ENCODE measurements at regions not wholly inside any gene's neighbourhood (a gene's known extent, or its start where the extent isn't known, plus 50 kb on each side); places are given as distances from the start of the nearest gene placed in this dataset.
"Not testable (repeated sequence)": the region's sequence is repeated elsewhere in the genome, so short reads cannot be mapped to it uniquely, and the experiment has no call there.

DNA sequence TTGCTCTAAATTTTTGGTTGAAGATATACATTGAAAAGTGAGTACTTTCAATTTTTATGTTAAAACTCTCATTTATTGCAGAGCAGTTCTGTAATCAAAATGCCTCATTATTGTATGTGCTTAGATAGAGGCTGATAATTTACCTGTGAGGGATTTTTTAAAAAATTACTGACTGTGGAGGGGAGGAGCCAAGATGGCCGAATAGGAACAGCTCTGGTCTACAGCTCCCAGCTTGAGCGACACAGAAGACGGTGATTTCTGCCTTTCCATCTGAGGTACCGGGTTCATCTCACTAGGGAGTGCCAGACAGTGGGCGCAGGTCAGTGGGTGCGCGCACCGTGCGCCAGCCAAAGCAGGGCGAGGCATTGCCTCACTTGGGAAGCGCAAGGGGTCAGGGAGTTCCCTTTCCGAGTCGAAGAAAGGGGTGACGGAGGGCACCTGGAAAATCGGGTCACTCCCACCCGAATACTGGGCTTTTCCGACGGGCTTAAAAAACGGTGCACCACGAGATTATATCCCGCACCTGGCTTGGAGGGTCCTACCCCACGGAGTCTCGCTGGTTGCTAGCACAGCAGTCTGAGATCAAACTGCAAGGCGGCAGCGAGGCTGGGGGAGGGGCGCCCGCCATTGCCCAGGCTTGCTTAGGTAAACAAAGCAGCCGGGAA is 89.4 kb downstream of the DDX11 start:
- H3K27ac Mint-ChIP-seq, H3K36me3 Mint-ChIP-seq, DNase-seq, H3K9me3 Mint-ChIP-seq, H3K4me1 Mint-ChIP-seq, H3K4me3 Mint-ChIP-seq, H3K27me3 Mint-ChIP-seq: not testable (repeated sequence)

DNA sequence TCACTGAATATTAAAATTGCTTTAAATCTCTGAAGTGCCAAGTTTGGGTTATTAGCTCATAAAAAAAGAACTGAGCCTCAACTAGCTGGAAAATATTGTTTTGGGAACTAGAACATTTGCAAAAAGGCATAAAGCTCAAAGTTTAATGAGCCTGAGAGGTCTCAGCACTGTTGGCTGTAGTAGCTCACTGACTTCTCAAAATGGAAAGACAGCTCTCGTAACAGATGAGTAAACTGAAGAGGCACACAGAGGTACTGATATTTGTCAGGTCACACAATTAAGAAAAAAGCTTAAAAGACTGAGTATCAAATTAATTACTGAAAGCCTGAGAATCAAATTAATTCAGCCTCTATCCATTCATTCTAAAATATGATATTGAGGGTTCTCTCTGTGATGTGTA is 100.6 kb downstream of the DDX11 start:
- not testable (repeated sequence) for H3K9me3 Mint-ChIP-seq, H3K36me3 Mint-ChIP-seq, H3K27ac Mint-ChIP-seq, H3K4me3 Mint-ChIP-seq, H3K27me3 Mint-ChIP-seq, H3K4me1 Mint-ChIP-seq, DNase-seq

DNA sequence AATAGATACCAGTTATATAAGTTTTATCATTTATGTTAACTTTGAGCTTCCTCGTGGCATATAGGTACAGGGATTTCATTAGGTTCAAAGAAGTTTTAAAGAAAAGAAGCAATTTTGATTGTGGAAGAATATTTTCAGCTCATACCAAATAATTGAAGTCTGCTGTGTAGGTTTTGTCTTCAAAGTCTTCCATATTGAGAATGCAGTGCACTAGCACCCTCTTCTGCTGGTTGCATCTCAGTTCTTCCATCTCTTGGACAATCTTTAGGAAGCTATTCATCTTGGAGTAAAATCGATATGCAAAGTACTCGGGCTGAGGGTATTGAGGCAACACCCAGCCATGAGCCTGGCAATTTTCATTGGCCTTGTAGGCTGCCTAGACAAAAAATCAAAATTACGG is 103.9 kb downstream of the DDX11 start:
- not testable (repeated sequence) for H3K36me3 Mint-ChIP-seq, H3K27ac Mint-ChIP-seq, H3K4me3 Mint-ChIP-seq, H3K9me3 Mint-ChIP-seq, DNase-seq, H3K4me1 Mint-ChIP-seq, H3K27me3 Mint-ChIP-seq

DNA sequence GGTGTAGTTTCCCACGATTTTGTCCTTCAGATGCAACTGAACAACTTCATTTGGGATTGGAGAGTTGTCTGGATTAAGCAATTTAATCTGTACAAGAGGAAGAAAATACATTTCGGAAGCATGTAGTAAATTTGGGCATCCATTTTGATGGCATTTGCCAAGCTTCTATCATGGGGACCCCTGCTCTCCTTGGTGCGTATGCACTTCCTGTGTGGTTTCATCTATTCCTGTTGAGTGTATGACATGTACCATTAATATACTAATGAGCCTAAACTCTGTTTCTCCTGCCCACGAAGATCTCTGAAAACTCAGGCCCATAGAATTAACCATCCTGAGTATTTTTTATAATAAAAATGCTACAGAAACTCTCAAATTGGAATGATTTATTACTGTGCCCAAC is 105.2 kb downstream of the DDX11 start:
- H3K4me3 Mint-ChIP-seq, H3K9me3 Mint-ChIP-seq, DNase-seq: not testable (repeated sequence)

DNA sequence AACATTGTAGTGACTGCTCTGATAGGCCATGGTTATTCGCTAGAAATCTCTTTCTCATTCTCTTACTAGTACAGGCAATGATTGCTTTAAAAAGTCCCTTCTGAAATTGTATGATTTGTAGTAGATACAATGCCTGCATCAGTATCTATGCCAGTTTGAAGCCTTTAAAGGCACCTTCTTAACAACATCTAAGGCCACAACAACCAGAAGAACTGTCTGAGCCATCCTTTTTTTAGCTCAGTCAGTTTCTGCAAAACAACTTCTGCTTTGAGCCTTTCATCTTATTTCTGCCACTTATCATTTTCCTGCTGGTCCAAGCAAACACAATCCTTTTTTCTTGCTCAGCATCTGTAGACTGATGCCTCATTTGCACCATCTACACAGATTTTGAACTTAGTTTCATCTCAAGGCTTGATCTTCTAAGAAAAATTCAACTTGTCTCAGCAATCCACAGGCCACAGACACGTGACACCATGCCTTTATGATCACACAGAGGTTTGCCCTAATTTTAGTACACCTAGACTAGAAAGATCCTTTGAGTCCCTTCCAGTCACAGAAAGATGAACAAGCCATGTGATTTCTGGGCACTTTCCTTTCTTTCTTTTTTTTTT is 106.1 kb downstream of the DDX11 start:
- DNase-seq, H3K4me3 Mint-ChIP-seq, H3K9me3 Mint-ChIP-seq, H3K27ac Mint-ChIP-seq, H3K27me3 Mint-ChIP-seq, H3K36me3 Mint-ChIP-seq, H3K4me1 Mint-ChIP-seq: not testable (repeated sequence)

More for the DNA sequence above, 105.2 kb downstream of the DDX11 start:
- not testable (repeated sequence) for H3K27me3 Mint-ChIP-seq, H3K36me3 Mint-ChIP-seq, H3K4me1 Mint-ChIP-seq, H3K27ac Mint-ChIP-seq

DNA sequence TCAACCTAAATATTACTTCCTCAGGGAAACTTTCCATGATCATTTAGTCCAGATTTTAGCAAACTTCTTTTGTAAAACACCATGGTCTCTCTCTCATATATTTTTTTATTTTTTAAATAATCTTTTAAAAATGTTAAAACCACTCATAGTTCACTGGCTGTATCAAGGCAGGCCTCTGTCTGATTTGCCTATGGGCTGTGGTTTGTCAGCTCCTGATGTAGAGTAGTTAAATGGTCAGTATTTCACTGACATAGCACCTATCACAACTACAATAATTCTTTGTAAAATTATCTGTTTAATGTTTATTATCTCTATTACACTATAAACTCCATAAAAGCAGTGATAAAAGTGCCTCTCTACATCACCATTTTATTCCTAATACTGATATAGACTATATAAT is 108.9 kb downstream of the DDX11 start:
- H3K9me3 Mint-ChIP-seq, H3K4me1 Mint-ChIP-seq, H3K36me3 Mint-ChIP-seq, H3K4me3 Mint-ChIP-seq, H3K27me3 Mint-ChIP-seq, DNase-seq, H3K27ac Mint-ChIP-seq: not testable (repeated sequence)

DNA sequence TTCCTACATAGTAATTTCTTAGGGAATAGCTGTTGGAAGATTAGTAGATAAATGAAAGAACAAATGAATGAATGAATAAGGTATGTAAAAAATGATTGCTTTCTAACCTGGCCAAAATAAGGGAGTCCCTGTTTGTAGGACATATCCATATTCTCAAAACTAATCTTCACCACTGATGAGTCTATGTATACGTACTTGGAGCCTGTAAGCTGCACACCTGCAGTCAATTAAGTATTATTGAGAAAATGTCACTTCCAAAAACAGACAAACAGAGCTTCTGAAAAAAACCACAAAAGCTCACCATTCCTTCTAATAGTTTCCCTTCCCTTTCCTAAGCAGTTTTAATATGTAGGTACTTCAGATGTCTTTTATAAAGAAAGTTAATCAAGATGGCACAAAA is 109.4 kb downstream of the DDX11 start:
- H3K27ac Mint-ChIP-seq, H3K4me1 Mint-ChIP-seq, H3K4me3 Mint-ChIP-seq, H3K9me3 Mint-ChIP-seq, H3K36me3 Mint-ChIP-seq, H3K27me3 Mint-ChIP-seq, DNase-seq: not testable (repeated sequence)

DNA sequence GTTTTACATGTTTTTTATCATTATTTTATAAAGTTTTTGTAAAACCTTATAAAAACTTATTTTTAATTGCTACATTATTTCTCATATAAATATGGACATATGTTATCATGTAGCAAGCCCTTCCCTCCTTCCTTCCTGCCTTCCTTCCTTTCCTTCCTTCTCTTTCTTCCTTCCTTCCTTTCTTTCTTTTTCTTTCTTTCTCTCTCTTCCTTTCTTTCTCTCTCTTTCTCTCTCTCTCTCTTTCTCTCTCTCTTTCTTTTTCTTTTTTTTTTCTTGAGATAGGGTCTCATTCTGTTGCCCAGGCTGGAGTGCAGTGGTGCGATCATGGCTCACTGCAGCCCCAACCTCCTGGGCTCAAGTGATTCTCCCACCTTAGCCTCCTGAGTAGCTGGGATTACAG is 110.2 kb downstream of the DDX11 start:
- H3K4me3 Mint-ChIP-seq, H3K36me3 Mint-ChIP-seq, H3K27me3 Mint-ChIP-seq, H3K4me1 Mint-ChIP-seq, H3K9me3 Mint-ChIP-seq, DNase-seq, H3K27ac Mint-ChIP-seq: not testable (repeated sequence)

DNA sequence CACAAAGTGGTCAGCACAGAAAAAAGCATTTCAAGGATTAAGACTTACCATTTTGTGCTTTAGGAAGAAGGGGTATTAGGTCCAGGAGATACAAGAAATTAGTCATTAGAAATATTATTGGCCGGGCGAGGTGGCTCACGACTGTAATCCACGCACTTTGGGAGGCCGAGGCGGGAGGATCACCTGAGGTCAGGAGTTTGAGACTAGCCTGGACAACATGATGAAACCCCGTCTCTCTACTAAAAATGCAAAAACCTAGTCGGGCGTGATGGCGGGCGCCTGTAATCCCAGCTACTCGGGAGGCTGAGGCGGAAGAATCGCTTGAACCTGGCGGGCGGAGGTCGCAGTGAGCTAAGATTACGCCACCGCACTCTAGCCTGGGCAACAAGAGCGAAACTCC is 111.0 kb downstream of the DDX11 start:
- not testable (repeated sequence) for H3K27me3 Mint-ChIP-seq, H3K4me1 Mint-ChIP-seq, H3K4me3 Mint-ChIP-seq, H3K36me3 Mint-ChIP-seq, H3K9me3 Mint-ChIP-seq, H3K27ac Mint-ChIP-seq, DNase-seq

DNA sequence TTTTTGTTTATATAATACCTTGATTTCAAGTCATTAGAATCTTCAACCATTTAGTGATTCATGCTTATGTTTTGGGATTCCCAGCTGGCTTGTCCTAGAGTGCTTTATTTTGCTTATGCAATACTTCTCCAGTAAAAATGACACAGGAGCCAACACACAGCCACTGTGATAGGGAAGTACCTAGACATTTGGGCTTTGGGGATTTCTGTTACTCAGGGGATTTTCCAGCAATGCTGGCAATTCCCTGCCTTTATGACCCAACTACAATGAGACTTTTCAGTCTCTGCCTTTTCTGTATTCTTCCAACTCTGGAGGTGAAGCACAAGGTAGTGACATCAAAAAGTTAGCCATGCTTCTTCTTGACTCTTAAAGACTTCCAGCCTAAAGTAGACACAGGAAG is 119.0 kb downstream of the DDX11 start:
- H3K4me3 Mint-ChIP-seq, H3K27me3 Mint-ChIP-seq, H3K4me1 Mint-ChIP-seq, H3K36me3 Mint-ChIP-seq, H3K9me3 Mint-ChIP-seq, DNase-seq, H3K27ac Mint-ChIP-seq: not testable (repeated sequence)

DNA sequence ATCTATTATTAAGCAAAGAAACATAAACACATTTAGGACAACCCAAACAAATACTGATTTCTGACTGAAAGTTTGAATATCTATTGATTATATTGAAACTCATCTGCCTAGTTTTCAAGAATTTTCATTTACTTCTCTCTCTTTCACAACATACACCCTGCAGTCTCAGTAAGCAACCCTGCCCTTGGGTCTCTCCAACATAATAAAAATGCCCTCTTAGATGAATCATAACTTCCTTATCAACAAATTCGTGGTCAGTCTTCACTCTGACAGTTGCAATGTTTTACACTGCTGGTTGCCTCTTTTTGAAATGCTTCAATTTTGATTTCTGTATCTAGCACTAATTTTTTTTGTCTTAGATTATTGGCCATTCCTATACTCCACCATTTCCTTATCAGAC is 122.0 kb downstream of the DDX11 start:
- not testable (repeated sequence) for H3K4me1 Mint-ChIP-seq, H3K9me3 Mint-ChIP-seq, DNase-seq, H3K27ac Mint-ChIP-seq, H3K4me3 Mint-ChIP-seq, H3K36me3 Mint-ChIP-seq, H3K27me3 Mint-ChIP-seq

DNA sequence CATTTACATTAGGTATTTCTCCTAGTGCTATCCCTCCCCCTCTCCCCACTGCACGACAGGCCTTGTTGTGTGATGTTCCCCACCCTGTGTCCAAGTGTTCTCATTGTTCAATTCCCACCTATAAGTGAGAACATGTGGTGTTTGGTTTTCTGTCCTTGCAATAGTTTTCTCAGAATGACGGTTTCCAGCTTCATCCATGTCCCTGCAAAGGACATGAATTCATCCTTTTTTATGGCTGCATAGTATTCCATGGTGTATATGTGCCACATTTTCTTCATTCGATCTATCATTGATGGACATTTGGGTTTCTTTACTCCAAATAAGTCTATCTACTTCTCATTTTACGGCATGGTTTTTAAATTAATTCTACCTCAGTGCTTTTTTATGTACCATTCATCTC is 125.8 kb downstream of the DDX11 start:
- H3K27ac Mint-ChIP-seq, H3K4me3 Mint-ChIP-seq, DNase-seq, H3K36me3 Mint-ChIP-seq, H3K9me3 Mint-ChIP-seq, H3K4me1 Mint-ChIP-seq: not testable (repeated sequence)
- peaks cover 14% of the 10 kb centered on the region for H3K27me3 Mint-ChIP-seq

DNA sequence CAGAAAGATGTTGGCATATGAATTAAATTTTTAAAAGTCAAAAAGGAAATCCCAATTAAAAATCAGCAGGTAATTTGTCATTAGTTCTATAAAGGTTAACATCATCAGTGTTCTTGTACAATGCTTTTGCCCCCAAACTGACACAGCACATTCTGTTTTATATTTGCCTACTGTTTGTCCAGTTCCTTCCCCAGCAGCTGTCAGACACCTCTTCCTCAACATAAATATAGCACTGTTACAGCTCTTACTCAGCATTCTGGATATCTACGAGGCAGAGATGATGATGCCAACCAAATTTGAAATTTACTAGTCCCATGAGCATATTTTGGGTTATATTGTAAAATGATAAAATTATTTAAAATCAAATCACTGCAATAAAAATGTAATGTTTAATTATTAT is 124.6 kb downstream of the SINHCAF start:
- Mint-ChIP-seq H3K4me1 (peaks cover 10% of the 10 kb centered on the region), H3K4me3 (no peak overlapping the region), H3K9me3 (no peaks in the 10 kb centered on the region), H3K27ac (no peak overlapping the region), H3K36me3 (no peaks in the 10 kb centered on the region), H3K27me3 (peaks cover 17% of the 10 kb centered on the region)
- DNase-seq, result no peak

DNA sequence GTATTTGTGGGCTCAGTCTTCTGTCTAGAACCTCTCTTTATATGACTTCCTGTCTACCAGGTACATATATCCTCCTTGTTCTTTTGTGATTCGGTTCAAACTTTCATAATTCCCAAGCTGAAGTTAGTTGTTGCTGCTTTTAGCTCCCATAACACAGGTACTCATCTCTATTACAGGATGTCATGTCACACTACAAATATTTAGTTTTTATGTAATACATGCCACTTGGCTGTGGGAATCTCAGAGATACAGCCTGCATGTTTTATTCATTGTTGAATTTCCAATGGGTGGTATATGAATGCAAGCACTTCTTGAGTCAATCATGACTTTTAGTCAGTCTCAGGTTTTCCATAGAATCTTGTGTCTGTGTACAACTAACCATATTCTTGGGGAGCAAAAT is 122.7 kb downstream of the SINHCAF start:
- DNase-seq, result no peak

DNA sequence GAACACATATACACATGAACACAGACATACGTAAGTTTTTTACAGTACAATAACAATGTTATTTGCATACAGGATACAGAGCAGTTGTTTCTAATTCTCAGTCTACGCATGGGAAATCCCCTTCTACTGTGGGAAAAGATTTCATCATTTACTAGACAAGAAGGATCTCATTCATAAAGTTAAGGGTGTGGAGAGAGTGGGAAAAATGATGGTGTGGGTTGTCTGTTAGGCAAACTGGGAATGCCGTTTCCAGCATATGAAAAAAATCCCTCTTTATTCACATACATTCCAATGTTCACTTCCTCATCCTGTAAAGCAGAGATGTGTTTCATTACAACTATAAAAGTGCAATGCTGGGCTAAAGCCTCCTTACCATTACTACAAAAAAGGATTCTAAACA is 120.9 kb downstream of the SINHCAF start:
- no peaks in the 10 kb centered on the region for H3K36me3 Mint-ChIP-seq
- no peaks in the 10 kb centered on the region for H3K9me3 Mint-ChIP-seq
- peaks cover 10% of the 10 kb centered on the region for H3K4me1 Mint-ChIP-seq
- H3K4me3 Mint-ChIP-seq, result no peak overlapping the region
- H3K27me3 Mint-ChIP-seq, result peaks cover 20% of the 10 kb centered on the region
- H3K27ac Mint-ChIP-seq, result peak overlapping the region; percentile 3
- no peak for DNase-seq

More for the DNA sequence above, 122.7 kb downstream of the SINHCAF start:
- H3K4me1 Mint-ChIP-seq, result peaks cover 10% of the 10 kb centered on the region
- no peak overlapping the region for H3K27ac Mint-ChIP-seq
- no peaks in the 10 kb centered on the region for H3K9me3 Mint-ChIP-seq
- H3K36me3 Mint-ChIP-seq, result no peaks in the 10 kb centered on the region
- H3K4me3 Mint-ChIP-seq, result no peak overlapping the region
- H3K27me3 Mint-ChIP-seq, result peaks cover 17% of the 10 kb centered on the region

DNA sequence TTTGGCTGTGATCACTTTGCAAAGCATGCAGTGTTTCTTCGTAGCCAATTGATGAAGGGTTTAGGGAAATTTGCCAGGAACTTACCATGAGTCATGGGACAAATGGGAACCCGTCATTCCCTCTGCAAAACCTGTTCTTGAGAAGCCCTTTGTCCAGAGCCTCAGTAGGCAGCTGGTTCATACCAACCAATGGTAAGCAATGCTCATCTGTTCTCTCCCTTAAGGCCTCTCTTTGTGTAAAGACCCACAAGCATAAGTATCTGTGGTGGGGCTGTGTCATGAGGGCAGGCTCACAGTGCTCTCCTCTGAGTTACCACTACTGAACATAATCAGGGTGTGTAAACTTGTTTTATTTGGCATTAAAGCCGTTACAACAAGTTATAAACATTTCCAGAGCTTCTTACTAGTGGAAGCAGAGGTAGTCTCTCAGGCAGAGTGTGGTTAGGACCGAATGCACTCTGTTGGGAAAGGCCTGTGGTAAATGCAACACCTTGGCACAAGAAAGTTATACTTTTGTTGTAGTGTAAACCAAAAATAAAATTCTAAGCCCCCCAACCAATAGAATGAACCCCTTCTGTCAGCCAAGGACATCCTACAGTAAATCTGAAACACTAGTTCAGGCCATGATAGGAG is 119.8 kb downstream of the SINHCAF start:
- Mint-ChIP-seq H3K4me1 (peaks cover 10% of the 10 kb centered on the region), H3K9me3 (no peaks in the 10 kb centered on the region), H3K27ac (no peak overlapping the region), H3K36me3 (no peaks in the 10 kb centered on the region), H3K27me3 (peaks cover 20% of the 10 kb centered on the region), H3K4me3 (no peak overlapping the region)
- no peak for DNase-seq
